Suprapubic skin (tissue), 4 donors: ENCODE measurements at regions not wholly inside any gene's neighbourhood (a gene's known extent, or its start where the extent isn't known, plus 50 kb on each side); places are given as distances from the start of the nearest gene placed in this dataset.

ENCODE experiments used
- EP300 ChIP-seq: sonication (generic); formaldehyde crosslinking; IDR thresholded peaks from one replicate; pipeline ENCODE4 v1.6.1; 2017; ENCODE audit warnings: antibody characterized with exemption
- POLR2A ChIP-seq, 2 donors: fragments of 450-650 bp; IDR thresholded peaks; one replicate each; pipeline ENCODE4 v1.6.1; 2017; ENCODE audit warnings: antibody characterized with exemption in 2 of 2, mild to moderate bottlenecking in 2 of 2, moderate library complexity in 2 of 2
- POLR2AphosphoS5 ChIP-seq, 3 donors: sonication (generic); formaldehyde crosslinking; IDR thresholded peaks; one replicate each; pipeline ENCODE4 v1.6.1; 2017; ENCODE audit warnings: antibody characterized with exemption in 3 of 3
- TF ChIP-seq, protein P1 (sequence below), 2 donors: fragments of 200-600 bp in 1 of 2; fragments of 450-650 bp in 1 of 2; sonication (generic) in 1 of 2; IDR thresholded peaks; one replicate each; pipeline ENCODE4 v1.5.1; 2016 to 2019; ENCODE audit warnings: antibody characterized with exemption in 2 of 2, mild to moderate bottlenecking in 1 of 2, moderate library complexity in 1 of 2

DNA sequence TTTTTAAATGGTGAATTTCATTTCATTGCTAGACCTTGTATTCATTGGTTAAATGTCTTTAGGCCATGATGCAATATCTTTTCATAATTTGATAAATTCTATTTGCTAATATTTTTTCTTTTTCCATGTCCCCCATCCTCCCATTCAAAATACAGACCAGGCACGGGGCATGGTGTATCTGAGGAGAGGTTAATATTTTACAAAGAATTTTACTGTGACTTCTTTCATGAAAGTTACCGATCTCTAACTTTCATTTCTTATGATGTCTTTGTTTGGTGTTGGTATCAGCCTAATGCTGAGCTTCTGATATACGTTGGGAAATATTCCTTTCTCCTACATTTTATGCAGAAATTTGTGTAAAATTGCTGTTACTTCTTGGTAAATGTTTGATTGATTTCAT lies 216.7 kb upstream of the IGFBP3 start:
- TF ChIP-seq POLR2A (IDR thresholded peaks at IDR 0.05): no peak
- TF ChIP-seq, protein P1, sequence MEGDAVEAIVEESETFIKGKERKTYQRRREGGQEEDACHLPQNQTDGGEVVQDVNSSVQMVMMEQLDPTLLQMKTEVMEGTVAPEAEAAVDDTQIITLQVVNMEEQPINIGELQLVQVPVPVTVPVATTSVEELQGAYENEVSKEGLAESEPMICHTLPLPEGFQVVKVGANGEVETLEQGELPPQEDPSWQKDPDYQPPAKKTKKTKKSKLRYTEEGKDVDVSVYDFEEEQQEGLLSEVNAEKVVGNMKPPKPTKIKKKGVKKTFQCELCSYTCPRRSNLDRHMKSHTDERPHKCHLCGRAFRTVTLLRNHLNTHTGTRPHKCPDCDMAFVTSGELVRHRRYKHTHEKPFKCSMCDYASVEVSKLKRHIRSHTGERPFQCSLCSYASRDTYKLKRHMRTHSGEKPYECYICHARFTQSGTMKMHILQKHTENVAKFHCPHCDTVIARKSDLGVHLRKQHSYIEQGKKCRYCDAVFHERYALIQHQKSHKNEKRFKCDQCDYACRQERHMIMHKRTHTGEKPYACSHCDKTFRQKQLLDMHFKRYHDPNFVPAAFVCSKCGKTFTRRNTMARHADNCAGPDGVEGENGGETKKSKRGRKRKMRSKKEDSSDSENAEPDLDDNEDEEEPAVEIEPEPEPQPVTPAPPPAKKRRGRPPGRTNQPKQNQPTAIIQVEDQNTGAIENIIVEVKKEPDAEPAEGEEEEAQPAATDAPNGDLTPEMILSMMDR (IDR thresholded peaks at IDR 0.05): no peak
- TF ChIP-seq EP300: no peak
- TF ChIP-seq POLR2AphosphoS5 (IDR thresholded peaks at IDR 0.05): no peak
